Caco-2 (cell line): ENCODE measurements at regions not wholly inside any gene's neighbourhood (a gene's known extent, or its start where the extent isn't known, plus 50 kb on each side); places are given as distances from the start of the nearest gene placed in this dataset.
"Not testable (repeated sequence)": the region's sequence is repeated elsewhere in the genome, so short reads cannot be mapped to it uniquely, and the experiment has no call there.

ENCODE experiments used
- BruUV-seq: library from RNA; stranded (reverse); fragments of 400-500 nt; replicated peaks from 2 replicates; lab custom pipeline; 2021; lab: Mats Ljungman, UMichigan
- CTCF ChIA-PET: fragments of 300-600 bp; sonication (Branson Sonifier 250); formaldehyde crosslinking; loops from one replicate; lab custom pipeline; 2022; ENCODE audit warnings: antibody characterized with exemption; lab: Charles Lee
- POLR2A ChIA-PET: fragments of 300-600 bp; sonication (Branson Sonifier 250); formaldehyde crosslinking; loops from one replicate; lab custom pipeline; 2022; ENCODE audit warnings: antibody characterized with exemption; lab: Charles Lee
- DNase-seq, 2 experiments: peaks; one replicate each; pipeline versions ENCODE4 v3.0.0 to v3.0.0-alpha.2; 2020 to 2022
- H3K27me3 ChIP-seq: replicated peaks from 2 replicates; pipeline ENCODE4 v1.6.0; 2011; ENCODE audit warnings: low read length; ENCODE audit not compliant: control insufficient read depth, insufficient read depth
- H3K36me3 ChIP-seq: 2 replicates; pipeline ENCODE4 v1.5.1; 2011; ENCODE audit warnings: low read length; ENCODE audit not compliant: control insufficient read depth, insufficient read depth
- H3K4me1 ChIP-seq: fragments of 250-450 bp; sonication (Bioruptor Pico); 2 replicates; pipeline ENCODE4 v1.5.1; 2020; ENCODE audit warnings: mild to moderate bottlenecking
- H3K4me3 ChIP-seq: 2 replicates; pipeline ENCODE4 v1.5.1; 2011; ENCODE audit warnings: low read depth, mild to moderate bottlenecking, control low read depth, low read length
- H3K9me3 ChIP-seq: fragments of 250-450 bp; sonication (Bioruptor Pico); 2 replicates; pipeline ENCODE4 v1.5.1; 2020; ENCODE audit warnings: mild to moderate bottlenecking, moderate library complexity
- H3K27ac Mint-ChIP-seq: one replicate; pipeline ENCODE4 v1.8.0; 2022; ENCODE audit warnings: mixed read lengths; ENCODE audit not compliant: unreplicated experiment
- H3K27me3 Mint-ChIP-seq: one replicate; pipeline ENCODE4 v1.8.0; 2022; ENCODE audit warnings: mixed read lengths; ENCODE audit not compliant: insufficient read depth, unreplicated experiment
- H3K36me3 Mint-ChIP-seq: one replicate; pipeline ENCODE4 v1.8.0; 2022; ENCODE audit warnings: mild to moderate bottlenecking, mixed read lengths; ENCODE audit not compliant: insufficient read depth, unreplicated experiment
- H3K4me1 Mint-ChIP-seq: one replicate; pipeline ENCODE4 v1.8.0; 2022; ENCODE audit warnings: low read depth, mixed read lengths; ENCODE audit not compliant: unreplicated experiment
- H3K4me3 Mint-ChIP-seq: one replicate; pipeline ENCODE4 v1.8.0; 2022; ENCODE audit warnings: mild to moderate bottlenecking, moderate library complexity, mixed read lengths; ENCODE audit not compliant: unreplicated experiment
- H3K9me3 Mint-ChIP-seq: one replicate; pipeline ENCODE4 v1.8.0; 2022; ENCODE audit warnings: mixed read lengths; ENCODE audit not compliant: unreplicated experiment
- CTCF ChIP-seq, 2 experiments: fragments of 200-600 bp in 1 of 2; IDR thresholded peaks; 1 replicate in 1 of 2; 2 replicates in 1 of 2; pipeline versions ENCODE4 v1.5.1 to v1.8.0; 2011 to 2022; ENCODE audit warnings: antibody characterized with exemption in 1 of 2, control low read depth in 1 of 2, inconsistent platforms in 1 of 2, low read depth in 1 of 2, low read length in 1 of 2, mild to moderate bottlenecking in 1 of 2, moderate library complexity in 1 of 2; ENCODE audit not compliant: insufficient read depth in 1 of 2, severe bottlenecking in 1 of 2, unreplicated experiment in 1 of 2
- intact Hi-C: fragments of 100-400 bp; cut with micrococcal nuclease; formaldehyde crosslinking; loops from one replicate; pipeline ENCODE4 v1.10.0; 2022; ENCODE audit not compliant: unreplicated experiment

- intact Hi-C loops = no loop called here
- no peak for TF ChIP-seq CTCF (IDR thresholded peaks at IDR 0.05; ENCODE audit: insufficient read depth in 1 of 2, low read depth in 1 of 2, low read length in 1 of 2, severe bottlenecking in 1 of 2, unreplicated experiment in 1 of 2)
- Mint-ChIP-seq H3K4me3 (no peak overlapping the region), H3K27ac (no peak overlapping the region), H3K27me3 (no peaks in the 10 kb centered on the region), H3K4me1 (no peaks in the 10 kb centered on the region), H3K36me3 (no peaks in the 10 kb centered on the region), H3K9me3 (peaks cover 19% of the 10 kb centered on the region)
- no peaks in the 10 kb centered on the region for H3K4me1 ChIP-seq
- no peak overlapping the region for H3K4me3 ChIP-seq
- 0 out of 2 replicates have a peak, but pooled peaks cover 3% of the 10 kb centered on the region for H3K9me3 ChIP-seq
- no peaks in the 10 kb centered on the region for H3K36me3 ChIP-seq
- no peaks in the 10 kb centered on the region for H3K27me3 ChIP-seq
- BruUV-seq = no TSS peak
- no peak for DNase-seq
- CTCF ChIA-PET = no interaction called here
- POLR2A ChIA-PET = no interaction called here
These were observed 69.7 kb upstream of the SYNCRIP start for GRCh38 chr6:85712346-85712745.

GRCh38 chr6:85707515-85708145 is 64.9 kb upstream of the SYNCRIP start:
- H3K27ac Mint-ChIP-seq, H3K4me1 ChIP-seq, H3K27me3 ChIP-seq, H3K4me3 Mint-ChIP-seq, CTCF ChIA-PET, H3K27me3 Mint-ChIP-seq, H3K4me3 ChIP-seq, H3K36me3 ChIP-seq, DNase-seq, BruUV-seq, H3K9me3 ChIP-seq, POLR2A ChIA-PET, intact Hi-C loops, H3K36me3 Mint-ChIP-seq, H3K4me1 Mint-ChIP-seq: not testable (repeated sequence)
- H3K9me3 Mint-ChIP-seq = peaks cover 19% of the 10 kb centered on the region

GRCh38 chr6:85706272-85706671 is 63.6 kb upstream of the SYNCRIP start:
- Histone ChIP-seq H3K4me3 (no peak overlapping the region), H3K4me1 (peaks cover 8% of the 10 kb centered on the region; the same call in 1 of the 2 replicates), H3K9me3 (0 out of 2 replicates have a peak, but pooled peaks cover 3% of the 10 kb centered on the region), H3K36me3 (no peaks in the 10 kb centered on the region), H3K27me3 (no peaks in the 10 kb centered on the region)
- Mint-ChIP-seq H3K27ac (no peak overlapping the region), H3K27me3 (peaks cover 2% of the 10 kb centered on the region), H3K4me3 (no peak overlapping the region), H3K9me3 (peaks cover 19% of the 10 kb centered on the region), H3K36me3 (no peaks in the 10 kb centered on the region), H3K4me1 (peaks cover 4% of the 10 kb centered on the region)
- CTCF ChIA-PET = no interaction called here
- no peak for TF ChIP-seq CTCF (IDR thresholded peaks at IDR 0.05; ENCODE audit: insufficient read depth in 1 of 2, low read depth in 1 of 2, low read length in 1 of 2, severe bottlenecking in 1 of 2, unreplicated experiment in 1 of 2)
- intact Hi-C loops = no loop called here
- POLR2A ChIA-PET = no interaction called here
- DNase-seq = no peak
- no TSS peak for BruUV-seq
